GM12878 (cell line): ENCODE measurements at regions not wholly inside any gene's neighbourhood (a gene's known extent, or its start where the extent isn't known, plus 50 kb on each side); places are given as distances from the start of the nearest gene placed in this dataset.
A peak's percentile ranks its signal among the peaks of the same experiment; 100 is the strongest.

Source experiments
- ATAC-seq: fragments of 200-7000 bp; cut with Tn5 transposase; 3 replicates; pipeline ENCODE4 v1.9.1; 2020; ENCODE audit warnings: mild to moderate bottlenecking, moderate library complexity
- BruUV-seq: library from RNA; stranded (reverse); fragments of 400-500 nt; replicated peaks from 2 replicates; lab custom pipeline; 2021; lab: Mats Ljungman, UMichigan
- CTCF ChIA-PET: fragments of 300-600 bp; sonication (Branson Sonifier 250); formaldehyde crosslinking; extraction: SDS; loops from one replicate; lab custom pipeline; 2021; ENCODE audit warnings: inconsistent platforms; lab: Yijun Ruan, JAX
- POLR2A ChIA-PET: fragments of 350-600 bp; formaldehyde crosslinking; extraction: SDS; loops from one replicate; lab custom pipeline; 2021; ENCODE audit warnings: inconsistent platforms; lab: Charles Lee
- RAD21 ChIA-PET: fragments of 300-600 bp; sonication (Branson Sonifier 250); formaldehyde crosslinking; loops from one replicate; lab custom pipeline; 2023; ENCODE audit warnings: antibody characterized with exemption; ENCODE audit not compliant: unreplicated experiment; lab: Charles Lee
- SMC1A ChIA-PET: fragments of 300-600 bp; sonication (Branson Sonifier 250); formaldehyde crosslinking; loops from one replicate; lab custom pipeline; 2023; ENCODE audit not compliant: unreplicated experiment, uncharacterized antibody; lab: Charles Lee
- DNase-seq: peaks from one replicate; pipeline ENCODE4 v3.0.0-alpha.2; 2011; ENCODE audit warnings: low read depth, low spot score
- FAIRE-seq: peaks from 3 replicates; lab custom pipeline; 2011; peaks lifted over from hg19 to GRCh38; lab: Jason Lieb, UNC
- H2AFZ ChIP-seq: 2 replicates; pipeline ENCODE4 v1.6.0; 2011; ENCODE audit warnings: low read depth, low read length, control low read depth; ENCODE audit not compliant: control insufficient read depth
- H3K27ac ChIP-seq: 2 replicates; pipeline ENCODE4 v1.5.1; 2011; ENCODE audit warnings: control low read depth; ENCODE audit not compliant: control insufficient read depth, insufficient read depth
- H3K27me3 ChIP-seq, 2 experiments: replicated peaks in 1 of 2; 2 replicates each; pipeline versions ENCODE4 v1.6.0 to v1.6.1; 2011; ENCODE audit warnings: low read length in 1 of 2; ENCODE audit not compliant: control insufficient read depth in 2 of 2, insufficient read depth in 2 of 2
- H3K36me3 ChIP-seq, 2 experiments: 2 replicates each; pipeline ENCODE4 v1.5.1; 2011; ENCODE audit warnings: low read length in 1 of 2; ENCODE audit not compliant: control insufficient read depth in 2 of 2, insufficient read depth in 2 of 2
- H3K4me1 ChIP-seq: 2 replicates; pipeline ENCODE4 v1.6.1; 2011; ENCODE audit warnings: mild to moderate bottlenecking, low read length, moderate library complexity, mixed read lengths; ENCODE audit not compliant: control insufficient read depth, insufficient read depth
- H3K4me2 ChIP-seq: 2 replicates; pipeline ENCODE4 v1.6.0; 2011; ENCODE audit warnings: control low read depth; ENCODE audit not compliant: control insufficient read depth, insufficient read depth
- H3K4me3 ChIP-seq: fragments of 200-600 bp; sonication (generic); 2 replicates; pipeline ENCODE4 v1.5.1; 2016
- H3K79me2 ChIP-seq: 2 replicates; pipeline ENCODE4 v1.6.0; 2011; ENCODE audit warnings: low read length; ENCODE audit not compliant: control insufficient read depth, insufficient read depth
- H3K9ac ChIP-seq: 2 replicates; pipeline ENCODE4 v1.8.0; 2011; ENCODE audit warnings: low read length, control low read depth, mixed read lengths; ENCODE audit not compliant: control insufficient read depth, insufficient read depth
- H3K9me3 ChIP-seq: replicated peaks from 3 replicates; pipeline ENCODE4 v1.5.1; 2011; ENCODE audit warnings: mild to moderate bottlenecking, low read length; ENCODE audit not compliant: control insufficient read depth, insufficient read depth
- H4K20me1 ChIP-seq: 2 replicates; pipeline ENCODE4 v1.6.0; 2011; ENCODE audit not compliant: control insufficient read depth, insufficient read depth
- BHLHE40 ChIP-seq, 2 experiments: fragments of 450-650 bp in 1 of 2; IDR thresholded peaks; 2 replicates each; pipeline ENCODE4 v1.6.1; 2011 to 2017; ENCODE audit warnings: low read depth in 2 of 2, borderline replicate concordance in 1 of 2, improper control_type of control experiment in 1 of 2, low read length in 1 of 2, mild to moderate bottlenecking in 1 of 2
- E2F4 ChIP-seq: IDR thresholded peaks from 2 replicates; pipeline ENCODE4 v1.6.1; 2012; ENCODE audit warnings: low read depth, low read length, improper control_type of control experiment
- IKZF1 ChIP-seq: fragments of 450-650 bp; conservative IDR thresholded peaks from 2 replicates; pipeline ENCODE4 v1.6.1; 2017; ENCODE audit warnings: antibody characterized with exemption, mild to moderate bottlenecking
- JUNB ChIP-seq: IDR thresholded peaks from 2 replicates; pipeline ENCODE4 v1.6.1; 2016; ENCODE audit warnings: antibody characterized with exemption, mild to moderate bottlenecking
- MTA2 ChIP-seq: fragments of 450-650 bp; IDR thresholded peaks from 2 replicates; pipeline ENCODE4 v1.6.1; 2016; ENCODE audit warnings: low read depth, mild to moderate bottlenecking, moderate library complexity
- NKRF ChIP-seq: fragments of 450-650 bp; conservative IDR thresholded peaks from 2 replicates; pipeline ENCODE4 v1.6.1; 2017; ENCODE audit warnings: mild to moderate bottlenecking, moderate library complexity
- NR2C1 ChIP-seq: fragments of 450-650 bp; IDR thresholded peaks from 2 replicates; pipeline ENCODE4 v1.6.1; 2017; ENCODE audit warnings: antibody characterized with exemption, mild to moderate bottlenecking, moderate library complexity
- RBBP5 ChIP-seq: fragments of 200-600 bp; sonication (generic); conservative IDR thresholded peaks from 2 replicates; pipeline ENCODE4 v1.6.1; 2016
- SMC3 ChIP-seq: IDR thresholded peaks from 2 replicates; pipeline ENCODE4 v1.6.1; 2011; ENCODE audit warnings: low read length, improper control_type of control experiment, borderline replicate concordance
- TCF12 ChIP-seq: IDR thresholded peaks from 2 replicates; pipeline ENCODE4 v1.6.1; 2011; ENCODE audit warnings: low read depth, mild to moderate bottlenecking, low read length
- ZNF24 ChIP-seq: fragments of 450-650 bp; IDR thresholded peaks from 2 replicates; pipeline ENCODE4 v1.6.1; 2017; ENCODE audit warnings: antibody characterized with exemption, mild to moderate bottlenecking
- ZZZ3 ChIP-seq: IDR thresholded peaks from 2 replicates; pipeline ENCODE4 v1.6.1; 2011; ENCODE audit warnings: low read depth; ENCODE audit not compliant: control insufficient read depth, insufficient read length
- WGBS: methylation state at CpG from one replicate; pipeline ENCODE4 v1.1.6; 2016; ENCODE audit warnings: low lambda C conversion rate; ENCODE audit not compliant: insufficient replicate concordance, insufficient coverage; ENCODE audit errors: missing lambda C conversion rate; 5-methylcytosine and 5-hydroxymethylcytosine counted together
- in situ Hi-C: fragments of 300-500 bp; cut with MboI; formaldehyde crosslinking; loops from 9 replicates; pipeline ENCODE4 v1.14.3; 2018; ENCODE audit warnings: mixed read lengths
- intact Hi-C: fragments of 100-400 bp; cut with micrococcal nuclease; formaldehyde crosslinking; loops from one replicate; pipeline ENCODE4 v1.14.2; 2022; ENCODE audit not compliant: unreplicated experiment

GRCh38 chr10:52984169-52984568, 211.6 kb upstream of the MBL2 start:
- H3K4me2 ChIP-seq: no peak overlapping the region
- no peak overlapping the region for H3K27ac ChIP-seq
- ATAC-seq: peak; percentile 43; the same call in 2 of the 3 replicates
- no peaks in the 10 kb centered on the region for H3K36me3 ChIP-seq
- no peak for DNase-seq
- ChIA-PET POLR2A (interaction anchor here (1.3 kb wide), 1 partner anchor 148 kb away, joined by 3 read pairs; no protein-coding TSS in a partner anchor), SMC1A (interaction anchor here (0.6 to 1.0 kb wide), 5 partner anchors 15 to 49 kb away, joined by 3 to 4 read pairs (median 3); no protein-coding TSS in a partner anchor), CTCF (interaction anchor here (1.2 kb wide), 1 partner anchor 14 kb away, joined by 3 read pairs; no protein-coding TSS in a partner anchor), RAD21 (interaction anchor here (0.7 to 0.8 kb wide), 2 partner anchors 17 to 164 kb away, joined by 3 read pairs; no protein-coding TSS in a partner anchor)
- 0 out of 2 replicates have a peak, but pooled peaks have one; percentile 9 for TF ChIP-seq JUNB
- no peak for TF ChIP-seq MTA2
- TF ChIP-seq RBBP5: no peak
- no peak for TF ChIP-seq E2F4
- H3K9me3 ChIP-seq: no peaks in the 10 kb centered on the region
- H3K79me2 ChIP-seq: no peaks in the 10 kb centered on the region
- no peaks in the 10 kb centered on the region for H3K27me3 ChIP-seq
- no peaks in the 10 kb centered on the region for H4K20me1 ChIP-seq
- in situ Hi-C loops: no loop called here
- no peaks in the 10 kb centered on the region for H3K4me1 ChIP-seq
- no peak overlapping the region for H3K9ac ChIP-seq
- intact Hi-C loops: no loop called here
- BruUV-seq: no TSS peak
- H3K4me3 ChIP-seq: no peak overlapping the region
- H2AFZ ChIP-seq: no peak overlapping the region
- no peak for FAIRE-seq

- WGBS: 0% methylated on average over 3 of the region's 3 CpGs
- FAIRE-seq (no peak), DNase-seq (no peak), ATAC-seq (no peak)
- Histone ChIP-seq H3K27me3 (no peaks in the 10 kb centered on the region), H2AFZ (no peak overlapping the region), H3K9me3 (no peaks in the 10 kb centered on the region), H3K4me3 (no peak overlapping the region), H3K9ac (no peak overlapping the region), H3K4me2 (no peak overlapping the region), H3K27ac (no peak overlapping the region), H3K4me1 (no peaks in the 10 kb centered on the region), H3K79me2 (no peaks in the 10 kb centered on the region), H4K20me1 (no peaks in the 10 kb centered on the region), H3K36me3 (no peaks in the 10 kb centered on the region)
- CTCF ChIA-PET: no interaction called here
- POLR2A ChIA-PET: no interaction called here
- in situ Hi-C loops: no loop called here
- no TSS peak for BruUV-seq
- intact Hi-C loops: no loop called here
- SMC1A ChIA-PET: interaction anchor here (0.5 to 1.1 kb wide), 2 partner anchors 14 to 218 kb away, joined by 3 read pairs; no protein-coding TSS in a partner anchor
- RAD21 ChIA-PET: no interaction called here
- TF ChIP-seq SMC3 (no peak), NR2C1 (no peak), ZNF24 (no peak), BHLHE40 (IDR thresholded peaks at IDR 0.05; ENCODE audit: borderline replicate concordance in 1 of 2, low read depth in 2 of 2, low read length in 1 of 2) (no peak), IKZF1 (no peak), NKRF (no peak), ZZZ3 (no peak), TCF12 (no peak)
These were observed 206.9 kb upstream of the MBL2 start for GRCh38 chr10:52979295-52979990.
